H1 (cell line): ENCODE measurements at regions not wholly inside any gene's neighbourhood (a gene's known extent, or its start where the extent isn't known, plus 50 kb on each side); places are given as distances from the start of the nearest gene placed in this dataset.

Source experiments
- CTCF ChIA-PET: fragments of 300-600 bp; sonication (Branson Sonifier 250); formaldehyde crosslinking; loops from one replicate; lab custom pipeline; 2021; ENCODE audit not compliant: partially characterized antibody; lab: Charles Lee
- POLR2A ChIA-PET: fragments of 300-600 bp; sonication (Branson Sonifier 250); formaldehyde crosslinking; loops from one replicate; lab custom pipeline; 2021; ENCODE audit warnings: inconsistent platforms; ENCODE audit not compliant: partially characterized antibody; lab: Charles Lee
- DNase-seq, 2 experiments: peaks; one replicate each; pipeline versions ENCODE4 v3.0.0 to v3.0.0-alpha.2; 2010 to 2022; ENCODE audit warnings: low spot score in 2 of 2, low read depth in 1 of 2, mixed read lengths in 1 of 2
- FAIRE-seq: peaks from 2 replicates; lab custom pipeline; 2011; peaks lifted over from hg19 to GRCh38; lab: Jason Lieb, UNC
- H2AFZ ChIP-seq: 2 replicates; pipeline ENCODE4 v1.8.1; 2012; ENCODE audit warnings: low read length, inconsistent platforms
- H2AK5ac ChIP-seq: 2 replicates; pipeline ENCODE4 v1.6.1; 2013; ENCODE audit warnings: low read depth, low read length
- H2BK120ac ChIP-seq: replicated peaks from 2 replicates; pipeline ENCODE3; 2013; ENCODE audit warnings: low read depth, low read length, inconsistent platforms
- H2BK12ac ChIP-seq: 2 replicates; pipeline ENCODE4 v1.6.1; 2013; ENCODE audit warnings: low read depth, low read length
- H2BK15ac ChIP-seq: 2 replicates; pipeline ENCODE4 v1.6.1; 2013; ENCODE audit warnings: low read length
- H2BK20ac ChIP-seq: 2 replicates; pipeline ENCODE4 v1.6.1; 2013; ENCODE audit warnings: low read length
- H2BK5ac ChIP-seq: 2 replicates; pipeline ENCODE4 v1.6.1; 2013; ENCODE audit warnings: low read depth, low read length
- H3K14ac ChIP-seq: 2 replicates; pipeline ENCODE4 v1.6.1; 2013; ENCODE audit warnings: inconsistent platforms; ENCODE audit not compliant: insufficient read length
- H3K18ac ChIP-seq: 2 replicates; pipeline ENCODE4 v1.6.1; 2013; ENCODE audit warnings: low read length; ENCODE audit errors: extremely low read depth
- H3K23ac ChIP-seq: 2 replicates; pipeline ENCODE4 v1.6.1; 2013; ENCODE audit warnings: inconsistent platforms; ENCODE audit not compliant: insufficient read length
- H3K23me2 ChIP-seq: 2 replicates; pipeline ENCODE4 v1.6.1; 2013; ENCODE audit warnings: low read depth, low read length
- H3K27ac ChIP-seq: 2 replicates; pipeline ENCODE4 v1.6.1; 2011; ENCODE audit warnings: low read depth, low read length, inconsistent platforms
- H3K27me3 ChIP-seq, 4 experiments: replicated peaks in 1 of 4; 1 replicate in 1 of 4; 2 replicates in 3 of 4; pipeline versions ENCODE4 v1.6.1 to v1.8.1; 2011 to 2013; ENCODE audit warnings: low read length in 3 of 4, mild to moderate bottlenecking in 3 of 4, inconsistent platforms in 2 of 4, mixed read lengths in 2 of 4, moderate library complexity in 1 of 4; ENCODE audit not compliant: control insufficient read depth in 3 of 4, insufficient read depth in 3 of 4; ENCODE audit errors: extremely low read depth in 1 of 4
- H3K36me3 ChIP-seq, 4 experiments: 2 replicates each; pipeline versions ENCODE4 v1.6.1 to v1.8.1; 2011 to 2013; ENCODE audit warnings: mild to moderate bottlenecking in 4 of 4, low read length in 3 of 4, moderate library complexity in 2 of 4, control low read depth in 1 of 4, inconsistent platforms in 1 of 4; ENCODE audit not compliant: insufficient read depth in 4 of 4, control insufficient read depth in 2 of 4
- H3K4ac ChIP-seq: replicated peaks from 2 replicates; pipeline ENCODE3; 2013; ENCODE audit warnings: low read length, low read depth, mixed read lengths, inconsistent platforms; ENCODE audit not compliant: insufficient read length
- H3K4me1 ChIP-seq, 4 experiments: replicated peaks in 1 of 4; 1 replicate in 1 of 4; 2 replicates in 3 of 4; pipeline versions ENCODE4 v1.6.1 to v1.8.1; 2011 to 2013; ENCODE audit warnings: low read length in 3 of 4, inconsistent platforms in 2 of 4, mixed read lengths in 1 of 4; ENCODE audit not compliant: insufficient read depth in 4 of 4, control insufficient read depth in 3 of 4
- H3K4me2 ChIP-seq, 2 experiments: 2 replicates each; pipeline versions ENCODE4 v1.6.1 to v1.8.1; 2011 to 2013; ENCODE audit warnings: low read depth in 2 of 2, low read length in 2 of 2, control low read depth in 1 of 2, inconsistent platforms in 1 of 2, mild to moderate bottlenecking in 1 of 2; ENCODE audit not compliant: insufficient read depth in 1 of 2
- H3K4me3 ChIP-seq, 4 experiments: fragments of 200-600, 300-600 bp in 1 of 4; sonication (generic), shearing (Covaris generic), sonication (Bioruptor Twin) in 1 of 4; 2 replicates each; pipeline versions ENCODE4 v1.5.1 to v1.8.1; 2011 to 2016; ENCODE audit warnings: low read length in 4 of 4, low read depth in 3 of 4, control low read depth in 2 of 4, inconsistent platforms in 2 of 4, mild to moderate bottlenecking in 2 of 4, mixed read lengths in 1 of 4, moderate library complexity in 1 of 4; ENCODE audit not compliant: insufficient read depth in 2 of 4; ENCODE audit errors: extremely low read depth in 1 of 4
- H3K56ac ChIP-seq: replicated peaks from 2 replicates; pipeline ENCODE3; 2013; ENCODE audit warnings: low read depth, mild to moderate bottlenecking, mixed read lengths, low read length, inconsistent platforms; ENCODE audit not compliant: insufficient read length
- H3K79me1 ChIP-seq: 2 replicates; pipeline ENCODE4 v1.6.1; 2013; ENCODE audit warnings: low read depth, low read length, control low read depth
- H3K79me2 ChIP-seq, 2 experiments: 2 replicates each; pipeline versions ENCODE4 v1.6.1 to v1.8.1; 2012 to 2013; ENCODE audit warnings: low read length in 2 of 2, mild to moderate bottlenecking in 2 of 2, inconsistent platforms in 1 of 2; ENCODE audit not compliant: insufficient read depth in 2 of 2, control insufficient read depth in 1 of 2
- H3K9ac ChIP-seq, 4 experiments: replicated peaks in 1 of 4; 1 replicate in 1 of 4; 2 replicates in 3 of 4; pipeline versions ENCODE4 v1.6.1 to v1.8.1; 2011 to 2013; ENCODE audit warnings: low read depth in 3 of 4, low read length in 3 of 4, control low read depth in 2 of 4, mild to moderate bottlenecking in 2 of 4, moderate library complexity in 2 of 4, inconsistent platforms in 1 of 4; ENCODE audit errors: extremely low read depth in 1 of 4
- H3K9me3 ChIP-seq, 2 experiments: 2 replicates each; pipeline versions ENCODE4 v1.6.1 to v1.8.1; 2012 to 2013; ENCODE audit warnings: mild to moderate bottlenecking in 2 of 2, moderate library complexity in 2 of 2, control low read depth in 1 of 2, inconsistent platforms in 1 of 2, low read depth in 1 of 2, low read length in 1 of 2, mixed read lengths in 1 of 2; ENCODE audit not compliant: insufficient read depth in 2 of 2
- H4K20me1 ChIP-seq, 2 experiments: replicated peaks in 1 of 2; 2 replicates each; pipeline versions ENCODE3 to v1.8.1; 2011 to 2013; ENCODE audit warnings: inconsistent platforms in 2 of 2, low read length in 2 of 2, mild to moderate bottlenecking in 1 of 2; ENCODE audit not compliant: insufficient read depth in 2 of 2, control insufficient read depth in 1 of 2
- H4K5ac ChIP-seq: 2 replicates; pipeline ENCODE4 v1.6.1; 2013; ENCODE audit warnings: low read length, low read depth, mixed read lengths, inconsistent platforms; ENCODE audit not compliant: insufficient read length
- H4K8ac ChIP-seq: 2 replicates; pipeline ENCODE4 v1.8.0; 2013; ENCODE audit warnings: mild to moderate bottlenecking, moderate library complexity, low read length, inconsistent platforms; ENCODE audit not compliant: insufficient read depth; ENCODE audit errors: extremely low read depth
- H4K91ac ChIP-seq: replicated peaks from 2 replicates; pipeline ENCODE3; 2013; ENCODE audit warnings: low read length, mixed read lengths, inconsistent platforms; ENCODE audit not compliant: insufficient read length
- ATF3 ChIP-seq: IDR thresholded peaks from 2 replicates; pipeline ENCODE4 v1.6.1; 2011; ENCODE audit warnings: low read depth, mild to moderate bottlenecking, low read length; ENCODE audit not compliant: insufficient read depth
- BRCA1 ChIP-seq: IDR thresholded peaks from 2 replicates; pipeline ENCODE4 v1.6.1; 2012; ENCODE audit warnings: low read depth, low read length, improper control_type of control experiment
- CEBPB ChIP-seq: IDR thresholded peaks from 2 replicates; pipeline ENCODE4 v1.6.1; 2012; ENCODE audit warnings: low read depth, low read length
- CHD2 ChIP-seq: IDR thresholded peaks from 2 replicates; pipeline ENCODE4 v1.6.1; 2012; ENCODE audit warnings: low read length, improper control_type of control experiment
- EGR1 ChIP-seq: IDR thresholded peaks from 2 replicates; pipeline ENCODE4 v1.6.1; 2011; ENCODE audit warnings: low read depth, low read length, borderline replicate concordance
- GTF2F1 ChIP-seq: IDR thresholded peaks from 2 replicates; pipeline ENCODE4 v1.6.1; 2012; ENCODE audit warnings: low read depth, low read length, improper control_type of control experiment, borderline replicate concordance
- HDAC6 ChIP-seq: IDR thresholded peaks from one replicate; pipeline ENCODE4 v1.7.1; 2012; ENCODE audit warnings: low read depth, mild to moderate bottlenecking, inconsistent platforms, low read length, moderate library complexity
- JUN ChIP-seq: IDR thresholded peaks from 2 replicates; pipeline ENCODE4 v1.6.1; 2011; ENCODE audit warnings: low read depth, mild to moderate bottlenecking, improper control_type of control experiment, low read length
- KDM1A ChIP-seq: fragments of 200-600, 300-600 bp; sonication (generic); IDR thresholded peaks from 2 replicates; pipeline ENCODE4 v1.7.1; 2016; ENCODE audit warnings: mild to moderate bottlenecking, low read length, borderline replicate concordance
- NANOG ChIP-seq: IDR thresholded peaks from 2 replicates; pipeline ENCODE4 v1.6.1; 2011; ENCODE audit warnings: low read length, low read depth, mild to moderate bottlenecking, inconsistent platforms; ENCODE audit not compliant: insufficient read depth, poor library complexity, severe bottlenecking
- POU5F1 ChIP-seq: IDR thresholded peaks from 2 replicates; pipeline ENCODE4 v1.6.1; 2011; ENCODE audit warnings: low read depth, mild to moderate bottlenecking, low read length, moderate library complexity
- SAP30 ChIP-seq: fragments of 300-600 bp; sonication (generic); IDR thresholded peaks from 2 replicates; pipeline ENCODE4 v1.7.1; 2012; ENCODE audit warnings: low read length, moderate library complexity, mild to moderate bottlenecking, inconsistent platforms; ENCODE audit not compliant: insufficient read depth, insufficient replicate concordance
- SP4 ChIP-seq: IDR thresholded peaks from 2 replicates; pipeline ENCODE4 v1.6.1; 2012; ENCODE audit warnings: low read length, inconsistent platforms
- SUZ12 ChIP-seq: fragments of 200-600 bp; sonication (generic); IDR thresholded peaks from 2 replicates; pipeline ENCODE4 v1.6.1; 2012; ENCODE audit warnings: mild to moderate bottlenecking, inconsistent platforms, low read length, moderate library complexity, mixed read lengths
- TAF7 ChIP-seq: optimal IDR thresholded peaks from 2 replicates; pipeline ENCODE3; 2011; ENCODE audit warnings: low read depth, mild to moderate bottlenecking, inconsistent platforms, low read length, moderate library complexity, borderline replicate concordance
- TF ChIP-seq, protein P1 (sequence below): IDR thresholded peaks from 2 replicates; pipeline ENCODE4 v1.6.1; 2012; ENCODE audit warnings: inconsistent platforms

GRCh38 chr13:81305928-81306327 is 965.0 kb upstream of the SPRY2 start:
- H2AK5ac ChIP-seq: no peak overlapping the region
- no peak overlapping the region for H3K27ac ChIP-seq
- FAIRE-seq (no peak), DNase-seq (no peak)
- no peak overlapping the region for H2AFZ ChIP-seq
- H3K14ac ChIP-seq: no peak overlapping the region
- H3K23ac ChIP-seq: no peak overlapping the region
- H3K56ac ChIP-seq: no peak overlapping the region
- H3K79me1 ChIP-seq: no peaks in the 10 kb centered on the region
- no peak overlapping the region for H2BK120ac ChIP-seq
- no peak overlapping the region for H3K4ac ChIP-seq
- no peak overlapping the region for H2BK20ac ChIP-seq
- H3K4me2 ChIP-seq: no peak overlapping the region
- no peak overlapping the region for H2BK12ac ChIP-seq
- no peaks in the 10 kb centered on the region for H3K79me2 ChIP-seq
- H2BK15ac ChIP-seq: no peak overlapping the region
- H3K18ac ChIP-seq: no peak overlapping the region
- no peak overlapping the region for H4K8ac ChIP-seq
- H3K9ac ChIP-seq: no peak overlapping the region
- POLR2A ChIA-PET: no interaction called here
- no peaks in the 10 kb centered on the region for H3K4me1 ChIP-seq
- H4K91ac ChIP-seq: no peak overlapping the region
- H4K20me1 ChIP-seq: no peaks in the 10 kb centered on the region
- no peak overlapping the region for H3K4me3 ChIP-seq
- H3K9me3 ChIP-seq: no peaks in the 10 kb centered on the region
- H3K36me3 ChIP-seq: no peaks in the 10 kb centered on the region
- CTCF ChIA-PET: interaction anchor here (1.5 kb wide), 1 partner anchor 244 kb away, joined by 3 read pairs; no protein-coding TSS in a partner anchor
- no peaks in the 10 kb centered on the region for H3K27me3 ChIP-seq
- no peaks in the 10 kb centered on the region for H3K23me2 ChIP-seq
- H2BK5ac ChIP-seq: no peak overlapping the region
- no peak overlapping the region for H4K5ac ChIP-seq
- TF ChIP-seq JUN (no peak), SP4 (no peak), TAF7 (no peak), ATF3 (no peak), HDAC6 (no peak), CHD2 (no peak), NANOG (no peak), POU5F1 (no peak), BRCA1 (no peak), EGR1 (no peak), KDM1A (no peak), SAP30 (no peak), GTF2F1 (no peak), SUZ12 (no peak), CEBPB (no peak)
- TF ChIP-seq, protein P1, sequence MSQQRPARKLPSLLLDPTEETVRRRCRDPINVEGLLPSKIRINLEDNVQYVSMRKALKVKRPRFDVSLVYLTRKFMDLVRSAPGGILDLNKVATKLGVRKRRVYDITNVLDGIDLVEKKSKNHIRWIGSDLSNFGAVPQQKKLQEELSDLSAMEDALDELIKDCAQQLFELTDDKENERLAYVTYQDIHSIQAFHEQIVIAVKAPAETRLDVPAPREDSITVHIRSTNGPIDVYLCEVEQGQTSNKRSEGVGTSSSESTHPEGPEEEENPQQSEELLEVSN: no peak
